NOMO-1 treated with dmso at 0.1 percent for 144 hours (cell line): ENCODE measurements at regions not wholly inside any gene's neighbourhood (a gene's known extent, or its start where the extent isn't known, plus 50 kb on each side); places are given as distances from the start of the nearest gene placed in this dataset.
A peak's percentile ranks its signal among the peaks of the same experiment; 100 is the strongest.
"Not testable (repeated sequence)": the region's sequence is repeated elsewhere in the genome, so short reads cannot be mapped to it uniquely, and the experiment has no call there.

Source experiments
- DNase-seq: peaks from one replicate; lab custom pipeline; 2025; ENCODE audit not compliant: unreplicated experiment; lab: John Stamatoyannopoulos, UW

DNA sequence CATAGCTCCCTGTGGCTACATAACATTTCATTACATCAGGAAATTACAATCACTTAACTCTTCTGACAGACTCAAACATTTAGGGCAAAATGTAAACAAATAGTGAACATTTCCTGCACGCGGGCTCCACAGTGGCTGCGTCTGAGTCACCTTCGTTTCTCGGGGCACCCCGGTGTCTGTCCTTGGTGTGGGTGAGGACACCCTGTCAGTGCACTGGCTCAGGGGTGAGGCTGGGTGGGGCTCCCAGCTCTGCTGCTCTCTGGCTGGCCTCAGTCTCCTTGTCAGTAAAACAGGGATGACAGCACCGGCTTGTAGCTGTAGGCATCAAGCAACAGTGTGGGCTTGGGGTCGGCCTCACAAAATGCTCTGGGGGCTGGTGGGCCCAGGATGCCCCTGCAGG, 237.1 kb upstream of the SHH start:
- no peak for DNase-seq

DNA sequence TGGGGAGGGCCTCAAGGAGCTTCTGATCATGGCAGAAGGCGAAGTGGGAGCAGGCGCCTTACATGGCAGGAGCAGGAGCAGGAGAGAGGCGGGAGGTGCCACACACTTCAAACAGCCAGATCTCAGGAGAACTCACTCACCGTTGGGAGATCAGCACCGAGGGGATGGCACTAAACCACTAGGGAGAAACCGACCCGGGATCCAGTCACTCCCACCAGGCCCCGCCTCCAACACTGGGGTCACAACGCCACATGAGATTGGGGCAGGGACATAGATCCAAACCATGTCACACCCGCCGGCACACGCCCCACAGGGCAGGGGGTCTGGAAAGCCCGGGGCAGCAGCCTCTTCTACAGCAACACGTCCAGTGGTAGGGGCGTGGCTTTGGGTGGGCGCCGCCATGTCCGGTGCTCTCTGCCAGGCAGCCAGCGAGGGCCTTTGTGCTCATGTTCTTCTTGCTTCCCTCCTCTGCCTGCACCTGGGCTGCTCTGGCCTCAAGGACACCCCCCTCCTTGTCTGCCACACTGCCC, 233.8 kb upstream of the SHH start:
- DNase-seq: no peak

DNA sequence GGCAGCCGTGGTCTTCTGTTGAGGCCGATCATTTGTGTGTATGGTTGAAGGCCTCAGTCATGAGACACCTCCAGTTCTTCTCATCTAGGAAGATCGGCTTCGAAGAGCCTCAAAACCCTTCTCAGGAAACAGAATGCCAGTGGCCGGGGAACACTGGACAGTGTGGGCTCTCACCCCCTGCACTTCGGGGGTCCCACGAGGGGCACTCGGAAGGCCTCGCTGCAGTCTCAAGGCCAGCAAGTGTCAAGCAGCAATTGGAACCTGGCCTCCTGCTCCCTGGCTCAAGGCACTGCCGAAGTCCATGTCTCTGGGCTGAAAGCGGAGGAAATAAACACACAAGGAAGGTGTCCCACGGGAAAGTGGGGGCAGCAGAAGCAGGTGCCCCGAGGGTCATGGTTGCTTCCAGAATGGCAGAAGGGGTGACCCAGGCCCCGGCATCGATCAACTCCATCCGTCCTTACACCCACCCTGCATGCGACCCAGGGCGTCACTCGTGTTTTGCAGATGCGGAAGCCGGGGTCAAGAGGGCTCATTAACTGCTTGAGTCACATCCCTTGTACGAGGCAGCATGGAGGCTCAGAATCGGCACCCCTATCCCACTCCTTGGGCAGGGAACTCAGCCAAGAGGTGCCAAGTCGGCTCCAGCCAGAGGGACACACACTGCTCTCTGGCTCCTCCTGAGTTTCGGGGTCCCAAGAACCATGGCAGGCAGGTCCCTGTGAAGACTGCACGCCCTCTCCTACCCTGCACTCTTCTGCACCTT, 231.3 kb upstream of the SHH start:
- no peak for DNase-seq

DNA sequence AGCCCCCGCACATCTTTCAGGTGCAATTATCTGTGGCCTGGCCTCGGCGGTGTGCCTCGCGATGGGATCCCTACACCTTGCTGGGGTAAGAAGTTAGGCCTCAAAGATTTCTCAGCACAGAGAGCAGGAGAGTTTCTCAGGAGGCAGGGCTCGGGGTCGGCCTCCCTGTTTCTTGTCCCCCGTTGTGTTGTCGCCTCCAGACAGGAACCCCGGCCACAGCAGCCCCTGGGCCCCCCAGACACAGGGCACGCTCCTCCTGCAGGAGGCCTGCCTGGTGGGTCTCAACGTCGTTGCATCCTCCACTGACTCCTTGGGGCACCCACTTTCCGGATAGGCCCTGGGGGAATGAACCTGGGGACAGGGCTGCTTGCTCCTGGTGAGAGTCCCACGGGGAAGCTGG, 229.1 kb upstream of the SHH start:
- DNase-seq: no peak

DNA sequence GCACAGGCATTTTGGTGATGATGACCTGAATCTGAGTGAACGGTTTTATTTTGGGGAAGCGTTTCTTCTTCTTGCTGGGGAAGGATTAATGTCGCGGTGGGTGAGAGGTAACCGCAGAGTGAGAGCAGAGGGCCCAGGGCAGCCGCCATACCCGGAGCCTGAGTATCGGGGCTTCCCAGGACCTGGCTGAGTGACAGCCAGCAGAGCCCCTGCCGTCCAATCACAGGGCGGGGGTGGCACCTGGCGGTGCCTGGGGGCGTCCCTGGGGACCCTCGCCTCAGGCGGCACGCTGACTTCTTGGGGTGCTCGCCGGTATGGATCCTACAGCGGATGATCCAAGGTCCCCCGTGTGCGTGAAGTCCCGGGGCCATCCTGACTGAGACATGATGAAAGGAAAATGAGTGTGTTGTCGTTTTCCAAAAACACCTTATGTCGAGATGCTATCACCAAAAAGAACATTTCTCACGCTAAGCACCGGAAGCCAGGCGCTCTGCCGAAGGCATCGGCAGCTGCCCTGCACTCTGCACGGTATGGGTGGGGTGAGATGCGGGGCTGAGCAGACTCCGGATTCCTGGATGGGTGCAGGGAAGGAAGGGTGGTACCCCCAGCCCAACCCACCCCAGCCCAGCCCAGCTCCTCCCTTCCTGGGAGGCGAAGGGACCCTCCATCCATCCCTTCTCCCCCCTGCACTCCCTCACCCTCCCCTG, 227.9 kb upstream of the SHH start:
- DNase-seq: peak; percentile 5

DNA sequence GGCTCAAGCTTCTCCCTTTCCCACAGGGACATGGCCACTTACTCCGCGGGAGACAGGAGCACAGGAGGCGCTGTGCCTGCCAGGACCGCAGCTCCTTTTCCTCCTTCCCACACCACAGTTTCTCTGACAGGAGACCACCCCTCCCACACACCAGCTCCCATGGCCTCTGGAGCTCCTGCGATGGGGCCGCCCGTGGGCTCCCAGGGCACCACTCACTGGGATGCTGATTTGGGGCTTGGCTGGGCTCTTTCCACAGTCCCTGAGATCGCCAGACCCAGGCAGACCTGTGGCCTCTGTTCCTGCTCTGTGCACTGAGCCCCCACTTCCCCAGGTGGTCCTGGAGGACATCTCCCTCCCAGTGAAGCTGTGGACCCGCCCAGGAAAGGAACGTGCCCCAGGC, 226.9 kb upstream of the SHH start:
- no peak for DNase-seq

DNA sequence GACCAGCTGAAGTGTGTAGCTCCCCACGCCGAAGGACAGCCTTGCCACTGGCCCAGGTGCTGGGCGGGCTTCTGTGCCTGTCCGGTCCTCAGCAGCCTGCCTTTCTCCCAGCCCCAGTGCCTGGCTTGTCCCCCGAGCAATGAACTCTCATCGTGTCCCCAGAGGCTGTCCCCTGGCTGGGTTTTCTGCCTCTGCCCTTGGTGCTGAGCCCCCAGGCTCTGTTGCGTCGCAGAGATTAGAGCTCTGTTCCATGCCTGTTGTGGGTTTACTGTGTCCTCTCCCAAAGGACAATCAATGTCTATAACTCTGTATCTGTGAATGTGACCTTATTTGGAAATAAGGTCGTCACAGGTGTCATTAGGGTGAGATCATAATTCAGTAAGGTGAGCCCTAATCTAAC, 226.1 kb upstream of the SHH start:
- no peak for DNase-seq

DNA sequence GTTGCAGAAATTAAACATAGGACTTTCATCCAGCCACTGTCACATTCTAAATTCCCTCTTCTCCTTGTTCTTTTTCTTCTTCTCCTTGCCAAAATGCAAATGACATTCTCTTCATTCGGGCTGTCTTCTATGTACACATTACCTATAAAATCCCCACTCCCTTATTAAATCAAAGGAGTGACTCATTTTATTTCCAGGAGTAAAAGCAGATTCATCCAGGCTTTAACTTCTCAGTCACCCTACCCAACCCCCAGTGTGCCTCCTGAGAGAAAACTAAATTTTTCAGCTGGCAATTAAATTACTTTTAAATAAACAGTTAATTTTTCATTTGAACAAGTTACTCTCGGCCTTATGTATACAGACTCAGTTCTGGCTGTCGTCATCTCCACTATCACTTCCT, 223.9 kb upstream of the SHH start:
- DNase-seq: no peak

DNA sequence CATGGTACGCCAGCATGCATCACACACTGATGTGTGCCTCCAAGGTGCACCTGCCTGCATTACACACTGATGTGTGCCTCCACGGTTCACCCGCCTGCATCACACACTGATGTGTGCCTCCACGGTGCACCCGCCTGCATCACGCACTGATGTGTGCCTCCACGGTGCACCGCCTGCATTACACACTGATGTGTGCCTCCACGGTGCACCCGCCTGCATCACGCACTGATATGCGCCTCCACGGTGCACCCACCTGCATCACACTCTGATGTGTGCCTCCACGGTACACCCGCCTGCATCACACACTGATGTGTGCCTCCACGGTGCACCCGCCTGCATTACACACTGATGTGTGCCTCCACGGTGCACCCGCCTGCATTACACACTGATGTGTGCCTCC, 223.1 kb upstream of the SHH start:
- not testable (repeated sequence) for DNase-seq

DNA sequence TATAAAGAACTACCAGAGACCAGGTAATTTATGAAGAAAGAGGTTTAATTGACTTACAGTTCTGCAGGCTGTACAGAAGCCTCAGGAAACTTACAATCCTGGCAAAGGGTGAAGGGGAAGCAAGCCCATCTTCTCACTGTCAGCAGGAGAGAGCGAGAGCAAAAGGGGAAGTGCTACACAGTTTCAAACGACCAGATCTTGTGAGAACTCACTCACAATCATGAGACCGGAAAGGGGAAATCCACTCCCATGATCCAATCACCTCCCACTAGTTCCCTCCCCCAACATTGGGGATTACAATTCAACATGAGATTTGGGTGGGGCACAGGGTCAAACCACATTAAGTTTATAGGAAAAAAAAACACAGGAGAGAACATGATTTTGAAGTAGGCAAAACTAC, 222.1 kb upstream of the SHH start:
- peak; percentile 40 for DNase-seq

DNA sequence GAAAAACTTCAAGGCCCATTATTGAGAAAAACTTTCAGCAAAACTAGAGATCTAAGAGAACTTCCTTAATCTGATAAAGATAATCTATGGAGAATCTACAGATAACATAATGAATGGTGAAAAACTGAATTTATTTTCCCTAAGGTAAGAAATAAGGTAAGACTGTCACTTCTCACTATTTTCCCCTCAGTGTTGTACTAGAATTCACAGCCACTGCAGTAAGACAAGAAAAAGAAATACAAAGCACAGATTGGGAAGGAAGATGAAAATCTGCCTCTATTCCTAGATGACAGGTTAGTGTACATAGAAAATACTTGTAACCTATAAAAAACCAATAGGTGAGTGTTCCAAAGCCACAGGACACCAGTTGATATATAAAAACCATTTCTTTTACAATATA, 220.7 kb upstream of the SHH start:
- DNase-seq: no peak

DNA sequence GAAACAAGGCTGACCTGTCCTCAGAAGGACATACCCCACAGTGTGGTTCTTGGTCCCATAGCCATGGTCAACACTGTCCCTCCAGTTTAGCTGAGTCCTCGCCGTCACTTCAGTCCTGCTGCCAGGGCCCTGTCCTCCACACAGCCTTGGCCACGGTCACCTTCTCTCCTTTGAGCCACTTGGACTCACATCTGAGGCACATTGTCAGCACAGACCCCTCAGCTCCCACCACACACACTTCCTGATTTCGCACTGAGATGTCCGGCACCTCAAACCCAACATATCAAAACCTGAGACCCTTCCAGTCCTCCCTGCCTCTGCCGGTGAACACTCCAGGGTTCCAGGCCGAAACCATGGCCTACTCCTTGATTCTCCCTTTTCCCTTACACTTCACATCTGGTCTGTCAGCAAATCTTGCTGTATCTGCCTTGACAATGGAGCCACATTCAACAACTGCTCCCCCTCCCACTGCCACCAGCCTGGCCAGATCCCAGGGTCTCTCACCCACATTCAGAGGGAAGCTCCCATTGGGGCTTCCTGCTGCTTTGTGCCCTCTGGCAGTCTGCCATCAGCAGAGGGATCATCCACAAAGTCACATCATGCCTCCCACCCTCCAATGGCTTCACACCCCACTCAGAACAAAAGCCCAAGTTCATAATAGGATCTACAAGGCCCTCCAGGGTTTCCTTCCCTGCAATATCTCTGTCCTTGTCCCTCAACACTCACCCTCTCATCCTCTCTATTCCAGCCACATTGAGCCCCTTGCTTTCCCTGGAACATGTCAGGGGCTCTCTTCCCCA, 219.6 kb upstream of the SHH start:
- no peak for DNase-seq

DNA sequence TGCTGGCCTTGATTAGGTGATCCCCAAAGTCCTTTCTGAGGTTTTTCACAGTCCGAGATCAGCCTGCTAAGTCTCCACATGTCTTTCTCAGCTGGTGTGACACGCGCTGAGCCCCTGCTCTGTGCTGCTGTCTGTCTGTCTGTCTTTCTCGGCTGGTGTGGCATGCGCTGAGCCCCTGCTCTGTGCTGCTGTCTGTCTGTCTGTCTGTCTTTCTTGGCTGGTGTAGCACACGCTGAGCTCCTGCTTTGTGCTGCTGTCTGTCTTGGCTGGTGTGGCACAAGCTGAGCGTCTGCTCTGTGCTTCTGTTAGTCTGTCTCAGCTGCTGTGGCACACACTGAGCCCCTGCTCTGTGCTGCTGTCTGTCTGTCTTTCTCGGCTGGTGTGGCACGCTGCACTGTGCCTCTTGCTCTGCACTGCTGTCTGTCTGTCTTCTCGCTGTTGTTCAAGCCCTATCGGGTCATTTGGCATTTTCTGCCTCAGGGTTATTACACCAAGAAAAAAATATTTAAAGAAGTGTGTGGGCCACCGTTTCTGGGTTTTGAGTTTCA, 217.3 kb upstream of the SHH start:
- DNase-seq: no peak

DNA sequence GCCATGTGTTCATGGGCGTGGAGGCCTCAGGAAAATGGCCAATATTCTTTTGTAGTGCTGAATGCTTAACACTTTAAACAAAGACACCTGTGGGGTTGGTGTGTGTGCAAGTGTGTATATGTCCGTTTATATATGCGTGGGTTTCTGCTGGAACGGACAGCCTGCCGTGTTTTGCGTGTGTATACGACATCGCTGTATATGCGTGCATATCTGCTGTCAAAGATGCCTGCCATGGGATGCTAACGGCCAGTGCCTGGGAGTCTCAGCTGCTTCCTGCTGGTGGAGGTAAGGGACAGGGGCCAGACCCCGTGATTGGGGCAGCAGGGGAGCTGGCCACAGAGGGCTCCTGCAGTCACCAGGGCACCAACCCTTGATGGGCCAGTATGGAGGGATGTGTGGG, 216.3 kb upstream of the SHH start:
- DNase-seq: no peak

DNA sequence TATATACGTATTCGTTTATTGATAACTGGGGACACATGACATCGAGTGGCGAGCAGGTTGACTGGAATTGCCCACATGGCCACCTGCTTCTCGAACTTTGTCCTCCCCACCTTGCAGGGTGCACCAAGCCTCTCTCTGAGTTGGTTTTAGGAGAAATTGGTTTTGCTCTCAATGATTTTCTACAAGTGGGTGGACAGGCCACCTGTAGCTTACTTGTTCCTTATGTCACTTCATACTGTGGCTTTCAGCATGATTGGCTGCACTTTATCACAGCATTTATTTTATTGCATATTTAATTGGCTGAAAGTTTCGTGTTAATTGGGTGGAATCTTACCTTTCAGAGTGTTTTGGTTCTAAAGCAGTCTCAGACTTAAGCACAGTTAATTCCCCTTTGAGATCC, 215.6 kb upstream of the SHH start:
- no peak for DNase-seq

DNA sequence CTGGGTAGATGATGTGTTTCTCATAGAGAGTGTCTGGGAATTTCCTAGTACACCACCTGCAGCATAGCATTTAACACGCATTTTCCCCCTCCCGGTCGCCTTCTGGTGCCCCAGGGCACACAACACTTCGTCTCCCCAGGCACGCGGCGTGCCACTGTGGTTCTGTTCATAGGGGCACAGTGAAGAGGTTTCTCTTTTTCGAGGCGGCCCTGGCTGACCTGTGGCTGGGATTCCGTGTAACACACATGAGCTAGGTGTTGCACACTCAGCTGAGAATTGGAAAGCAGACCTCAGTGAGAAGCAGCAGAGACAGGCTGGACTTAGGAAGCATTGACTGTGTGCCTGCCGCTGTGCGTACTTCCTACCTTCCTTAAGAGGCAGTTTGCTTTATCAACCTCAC, 214.3 kb upstream of the SHH start:
- no peak for DNase-seq

DNA sequence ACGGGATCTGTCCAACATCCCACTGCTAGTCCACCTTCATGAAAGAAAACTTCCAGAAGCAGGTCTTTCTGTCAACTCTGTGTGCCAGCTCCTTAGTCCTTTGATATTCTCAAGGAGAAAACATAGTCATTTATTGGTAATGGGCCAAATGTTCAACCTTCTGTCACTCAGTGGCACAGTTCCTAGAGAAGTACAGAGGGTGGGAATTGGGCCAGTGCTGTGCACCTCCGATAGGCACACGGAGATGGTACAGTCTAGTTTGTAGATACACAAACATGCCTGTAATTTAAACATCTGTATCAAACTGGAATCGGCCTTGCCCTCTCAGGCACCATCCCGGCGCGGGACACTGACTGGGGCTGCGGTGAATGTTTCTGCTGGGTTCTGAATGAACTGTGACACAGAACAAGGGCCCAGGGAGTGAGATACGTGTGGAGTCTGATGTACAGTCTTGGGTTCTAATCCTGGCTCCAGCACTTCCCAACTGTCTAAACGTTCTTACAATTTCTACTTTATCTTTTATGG, 213.9 kb upstream of the SHH start:
- no peak for DNase-seq

DNA sequence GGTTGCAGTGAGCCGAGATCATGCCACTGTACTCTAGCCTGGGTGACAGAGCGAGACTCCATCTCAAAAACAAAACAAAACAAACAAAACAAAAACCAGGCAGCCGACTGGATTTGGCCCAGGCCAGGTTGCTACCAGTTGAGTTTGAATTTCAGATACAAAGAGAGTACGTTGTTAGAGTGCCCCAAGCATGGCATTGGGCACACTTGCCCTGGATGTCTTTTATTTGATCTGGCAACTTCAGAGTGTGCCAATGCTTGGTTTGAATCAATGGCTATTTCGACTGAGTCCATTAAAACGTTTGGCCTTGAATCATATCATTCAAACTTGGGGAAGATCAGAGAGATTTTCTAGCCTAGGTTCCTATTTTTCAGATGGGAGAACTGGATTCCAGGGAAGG, 213.4 kb upstream of the SHH start:
- DNase-seq: no peak

DNA sequence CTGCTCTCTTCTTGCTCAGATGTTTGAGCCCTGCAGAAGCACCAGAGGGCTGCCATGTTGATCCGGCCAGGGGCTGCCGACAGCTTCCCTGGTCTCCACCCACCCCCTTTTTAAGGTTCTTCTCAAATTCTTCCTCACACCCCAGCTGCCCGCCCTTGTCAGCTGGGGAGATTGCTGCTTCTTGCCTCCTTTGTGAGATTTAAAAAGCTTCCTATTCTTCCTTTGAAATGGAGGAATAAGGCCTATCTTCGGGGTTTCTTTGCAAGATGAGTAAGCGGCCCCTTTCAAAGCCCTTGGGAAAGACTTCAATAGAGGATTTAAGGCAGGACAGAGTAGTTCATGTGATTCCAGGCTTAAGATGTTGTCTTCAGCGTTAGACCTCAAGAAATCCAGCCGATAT, 211.9 kb upstream of the SHH start:
- no peak for DNase-seq

DNA sequence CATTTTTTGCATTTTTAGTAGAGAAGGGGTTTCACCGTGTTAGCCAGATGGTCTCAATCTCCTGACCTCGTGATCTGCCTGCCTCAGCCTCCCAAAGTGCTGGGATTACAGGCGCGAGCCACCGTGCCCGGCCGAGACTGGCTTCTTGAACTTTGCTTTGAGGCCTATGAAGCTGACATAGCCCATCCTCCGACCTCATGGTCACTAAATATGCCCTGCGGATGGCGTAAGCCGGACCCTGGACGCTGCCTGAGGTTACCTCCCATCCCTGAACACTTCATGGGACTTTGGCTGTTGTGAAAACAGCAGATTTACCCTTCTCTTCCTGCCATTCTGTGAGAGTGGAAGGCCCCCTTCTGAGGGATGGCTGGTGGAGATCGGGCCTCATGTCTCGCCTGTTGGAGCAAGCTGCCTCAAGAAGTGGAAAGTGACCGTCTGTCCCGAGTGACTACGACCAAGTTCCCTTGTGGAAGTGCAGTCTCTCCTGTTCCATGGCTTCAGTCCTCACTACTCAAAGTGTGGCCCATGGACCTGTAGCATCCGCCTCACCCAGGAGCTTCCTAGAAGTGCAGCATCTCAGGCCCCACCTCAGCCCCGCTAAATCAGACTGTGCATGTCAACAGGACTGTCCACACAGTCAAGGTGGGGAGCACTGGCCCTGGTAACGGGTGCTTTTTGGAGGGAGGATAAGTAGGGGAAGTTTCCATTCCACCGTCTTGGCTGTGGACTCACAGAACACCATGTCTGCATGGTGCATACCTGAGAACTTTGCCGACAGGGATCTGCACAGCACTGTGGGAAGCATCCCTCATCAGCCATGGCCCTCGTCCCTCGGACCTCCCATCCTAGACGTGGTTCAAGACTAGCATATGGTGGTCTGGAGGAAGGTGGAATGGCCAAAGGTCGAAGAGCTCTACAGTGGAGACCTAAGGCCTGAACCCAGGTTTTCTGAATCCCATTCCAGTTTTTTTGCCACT, 210.5 kb upstream of the SHH start:
- DNase-seq: no peak
